ENCODE measurements at regions not wholly inside any gene's neighbourhood (a gene's known extent, or its start where the extent isn't known, plus 50 kb on each side); places are given as distances from the start of the nearest gene placed in this dataset.

- no peaks in the 10 kb centered on the region for H3K27me3 ChIP-seq (ENCODE audit: control insufficient read depth, insufficient read depth, low read length)
- FAIRE-seq = no peak
- intact Hi-C loops (cut with DNase I) = no loop called here
Measured at GRCh38 chr6:80442366-80442765, 335.9 kb downstream of the BCKDHB start.

GRCh38 chr6:80441131-80441530 lies 334.7 kb downstream of the BCKDHB start:
- Histone ChIP-seq H3K27me3 (ENCODE audit: control insufficient read depth, insufficient read depth, low read length) (no peaks in the 10 kb centered on the region), H3K27ac (ENCODE audit: low read depth in 2 of 2, low read length in 2 of 2) (no peak overlapping the region), H3K4me1 (ENCODE audit: control insufficient read depth in 2 of 3, insufficient read depth in 2 of 3, low read depth in 1 of 3, low read length in 3 of 3) (no peaks in the 10 kb centered on the region), H3K36me3 (ENCODE audit: control insufficient read depth in 2 of 3, insufficient read depth in 3 of 3, low read length in 3 of 3) (no peaks in the 10 kb centered on the region), H3K4me3 (ENCODE audit: low read length in 3 of 3) (no peak overlapping the region), H3K9me3 (ENCODE audit: control insufficient read depth in 2 of 3, insufficient read depth in 1 of 3, low read length in 3 of 3) (no peaks in the 10 kb centered on the region), H3K9ac (ENCODE audit: low read length in 3 of 3) (no peak overlapping the region)
- FAIRE-seq = no peak
- intact Hi-C loops (cut with DNase I) = no loop called here
- no peak for DNase-seq
- TF ChIP-seq CTCF (IDR thresholded peaks at IDR 0.05; ENCODE audit: borderline replicate concordance, extremely low read depth, insufficient read depth) = no peak

More at GRCh38 chr6:80442366-80442765, 335.9 kb downstream of the BCKDHB start:
- no peaks in the 10 kb centered on the region for H3K4me1 ChIP-seq (ENCODE audit: control insufficient read depth in 2 of 3, insufficient read depth in 2 of 3, low read depth in 1 of 3, low read length in 3 of 3)
- no peaks in the 10 kb centered on the region for H3K9me3 ChIP-seq (ENCODE audit: control insufficient read depth in 2 of 3, insufficient read depth in 1 of 3, low read length in 3 of 3)
- H3K27ac ChIP-seq (ENCODE audit: low read depth in 2 of 2, low read length in 2 of 2) = no peak overlapping the region
- H3K36me3 ChIP-seq (ENCODE audit: control insufficient read depth in 2 of 3, insufficient read depth in 3 of 3, low read length in 3 of 3) = no peaks in the 10 kb centered on the region
- TF ChIP-seq CTCF (IDR thresholded peaks at IDR 0.05; ENCODE audit: borderline replicate concordance, extremely low read depth, insufficient read depth) = no peak
- no peak overlapping the region for H3K4me3 ChIP-seq (ENCODE audit: low read length in 3 of 3)
- DNase-seq = no peak
- H3K9ac ChIP-seq (ENCODE audit: low read length in 3 of 3) = no peak overlapping the region

- FAIRE-seq = no peak
- Histone ChIP-seq H3K4me1 (ENCODE audit: control insufficient read depth in 2 of 3, insufficient read depth in 2 of 3, low read depth in 1 of 3, low read length in 3 of 3) (no peaks in the 10 kb centered on the region), H3K9ac (ENCODE audit: low read length in 3 of 3) (no peak overlapping the region), H3K27ac (ENCODE audit: low read depth in 2 of 2, low read length in 2 of 2) (no peak overlapping the region), H3K4me3 (ENCODE audit: low read length in 3 of 3) (no peak overlapping the region), H3K27me3 (ENCODE audit: control insufficient read depth, insufficient read depth, low read length) (no peaks in the 10 kb centered on the region), H3K9me3 (ENCODE audit: control insufficient read depth in 2 of 3, insufficient read depth in 1 of 3, low read length in 3 of 3) (no peaks in the 10 kb centered on the region), H3K36me3 (ENCODE audit: control insufficient read depth in 2 of 3, insufficient read depth in 3 of 3, low read length in 3 of 3) (no peaks in the 10 kb centered on the region)
- intact Hi-C loops (cut with DNase I) = no loop called here
- DNase-seq = no peak
- TF ChIP-seq CTCF (IDR thresholded peaks at IDR 0.05; ENCODE audit: borderline replicate concordance, extremely low read depth, insufficient read depth) = no peak
Measured at GRCh38 chr6:80440496-80441115, 334.1 kb downstream of the BCKDHB start.

Data from kidney (tissue), 13 donors.